Uterus (tissue), 1 donor: ENCODE measurements at regions not wholly inside any gene's neighbourhood (a gene's known extent, or its start where the extent isn't known, plus 50 kb on each side); places are given as distances from the start of the nearest gene placed in this dataset. TPM values are rescaled to one million over a fixed set of nuclear protein-coding genes. Genes with fewer than 3 reads are reported as not detected.

Experiments used
- small RNA-seq: library from RNA; depleted of rRNA; stranded (forward); fragments of <200 nt; gene quantifications from one replicate; pipeline ENCODE3, GENCODE V24; 2016

Small RNA genes lying in the stretch of these regions (small RNA-seq; reads per million reads assigned to genes)
- not detected for gene AC093519.1
